Stimulated activated CD8-positive, alpha-beta memory T cell treated with anti-CD3 and anti-CD28 coated beads, Interleukin-15, amount 100 ng/mL, for 48 hours (primary cell): ENCODE measurements at regions not wholly inside any gene's neighbourhood (a gene's known extent, or its start where the extent isn't known, plus 50 kb on each side); places are given as distances from the start of the nearest gene placed in this dataset.
A peak's percentile ranks its signal among the peaks of the same experiment; 100 is the strongest.

Experiments
- DNase-seq, 2 donors: peaks; one replicate each; pipeline ENCODE4 v3.0.0-alpha.2; 2020; ENCODE audit warnings: low read depth in 2 of 2

DNA sequence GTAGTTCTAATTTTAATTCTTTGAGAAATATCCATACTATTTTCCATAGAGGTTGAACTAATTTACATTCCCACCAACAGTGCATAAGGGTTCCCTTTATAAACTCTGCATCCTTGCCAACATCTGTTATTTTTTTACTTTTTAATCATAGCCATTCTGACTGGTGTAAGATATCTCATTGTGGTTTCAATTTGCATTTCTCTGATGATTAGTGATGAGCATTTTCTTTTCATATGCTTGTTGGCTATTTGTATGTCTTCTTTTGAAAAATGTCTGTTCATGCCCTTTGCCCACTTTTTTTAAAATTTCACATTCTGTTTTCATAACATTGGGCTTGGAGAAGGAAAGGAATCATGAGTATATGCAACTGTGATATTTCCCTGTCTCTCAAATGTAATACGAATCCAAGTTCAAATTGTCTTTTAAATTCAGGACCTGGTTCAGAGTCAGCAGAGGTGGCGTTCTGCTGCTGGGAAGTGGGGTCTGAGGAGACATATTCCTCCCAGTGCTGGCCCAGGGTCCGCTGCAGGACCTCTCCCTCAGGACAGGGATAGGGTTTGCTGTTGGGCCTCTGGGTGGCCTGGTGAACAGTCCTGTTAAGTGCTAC, 81.2 kb upstream of the ETV6 start:
- DNase-seq = no peak

DNA sequence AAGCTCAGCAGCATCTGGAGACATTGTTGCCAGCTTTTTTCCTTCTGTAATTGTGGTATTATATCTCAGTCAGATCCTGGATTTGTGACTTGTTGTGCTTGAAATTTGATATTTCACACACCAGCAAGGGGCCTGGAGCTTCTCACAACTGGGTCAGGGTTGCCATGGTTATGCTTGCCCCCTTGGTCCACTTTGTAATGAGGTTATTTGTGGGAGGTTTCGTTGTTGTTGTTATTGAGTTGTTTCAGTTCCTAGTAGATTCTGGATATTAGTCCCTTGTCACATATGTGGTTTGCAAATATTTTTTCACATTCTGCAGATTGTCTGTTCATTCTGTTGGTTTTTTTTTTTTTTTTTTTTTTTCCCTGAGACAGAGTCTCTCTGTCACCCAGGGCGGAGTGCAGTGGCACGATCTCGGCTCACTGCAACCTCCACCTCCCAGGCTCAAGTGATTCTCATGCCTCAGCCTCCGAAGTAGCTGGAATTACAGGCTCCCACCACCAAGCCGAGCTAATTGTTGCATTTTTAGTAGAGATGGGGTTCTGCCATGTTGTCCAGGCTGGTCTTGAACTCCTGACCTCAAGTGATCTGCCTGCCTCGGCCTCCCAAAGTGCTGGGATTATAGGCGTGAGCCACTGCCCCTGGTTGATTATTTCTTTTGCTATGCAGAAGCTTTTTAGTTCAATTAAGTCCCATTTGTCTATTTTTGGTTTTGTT, 80.6 kb upstream of the ETV6 start:
- DNase-seq = no peak

DNA sequence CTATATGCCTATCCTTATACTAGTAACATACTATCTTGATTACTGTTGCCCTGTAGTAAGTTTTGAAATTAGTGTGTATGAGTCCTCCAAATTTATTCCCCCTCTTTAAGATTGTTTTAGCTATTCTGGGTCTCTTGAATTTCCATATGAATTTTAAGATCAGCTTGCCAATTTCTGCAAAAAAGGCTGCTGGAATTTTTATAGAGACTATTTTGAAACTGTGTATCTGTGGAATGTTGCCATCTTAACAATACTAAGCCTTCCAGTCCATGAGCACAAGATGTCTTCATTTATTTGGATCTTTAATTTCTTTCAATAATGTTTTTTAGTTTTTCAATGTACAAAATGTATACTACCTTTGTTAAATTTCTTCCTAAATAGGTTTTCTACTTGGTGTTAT, 79.8 kb upstream of the ETV6 start:
- no peak for DNase-seq

GRCh38 chr12:11573880-11574279, 75.6 kb upstream of the ETV6 start:
- no peak for DNase-seq

DNA sequence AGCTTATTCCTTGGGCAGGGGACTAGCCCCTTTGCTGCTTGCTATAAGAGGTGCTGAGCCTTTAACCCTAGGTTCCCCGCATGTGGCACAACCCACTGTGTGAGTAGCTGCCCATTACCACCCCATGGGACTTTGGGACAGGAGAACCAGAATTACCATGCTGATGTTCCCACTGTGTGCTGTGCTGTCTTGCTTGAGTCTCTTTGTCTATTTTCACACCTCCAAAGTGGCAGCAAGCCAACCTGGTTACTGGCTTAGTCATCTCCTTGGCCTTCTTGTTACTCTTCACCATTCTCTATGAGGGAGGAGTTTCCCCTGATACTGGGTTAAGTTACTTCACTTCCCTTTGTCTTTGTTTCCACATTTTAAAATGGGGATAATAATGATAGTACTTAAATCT, 73.4 kb upstream of the ETV6 start:
- DNase-seq = peak in 1 of 2 donors; percentile 19

- DNase-seq = no peak
These were observed 71.7 kb upstream of the ETV6 start for GRCh38 chr12:11577658-11578260.

DNA sequence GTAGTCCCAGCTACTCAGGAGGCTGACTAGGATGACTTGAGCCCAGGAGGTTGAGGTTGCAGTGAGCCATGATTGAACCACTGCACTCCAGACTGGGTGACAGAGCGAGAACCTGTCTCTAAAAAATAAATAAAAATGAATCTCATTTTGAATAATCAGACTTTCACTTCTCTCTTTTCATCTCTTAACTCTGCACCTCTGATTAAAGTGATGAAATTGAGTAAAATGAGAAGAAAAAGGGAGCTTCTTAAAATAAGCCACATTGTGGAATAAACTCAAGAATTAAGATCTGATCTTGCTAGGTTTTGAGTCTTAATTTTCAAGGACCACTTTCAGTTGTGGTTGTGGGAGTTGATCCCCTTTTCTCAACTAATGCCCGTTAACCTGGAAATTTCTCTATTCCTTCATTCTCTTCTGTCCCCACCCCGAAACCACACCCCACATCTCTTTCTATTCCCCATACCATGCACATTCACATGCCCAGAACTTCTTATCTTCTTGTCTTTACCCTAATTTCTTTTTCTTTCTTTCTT, 70.9 kb upstream of the ETV6 start:
- no peak for DNase-seq

- DNase-seq = no peak
These were observed 69.2 kb upstream of the ETV6 start for GRCh38 chr12:11580125-11580751.

DNA sequence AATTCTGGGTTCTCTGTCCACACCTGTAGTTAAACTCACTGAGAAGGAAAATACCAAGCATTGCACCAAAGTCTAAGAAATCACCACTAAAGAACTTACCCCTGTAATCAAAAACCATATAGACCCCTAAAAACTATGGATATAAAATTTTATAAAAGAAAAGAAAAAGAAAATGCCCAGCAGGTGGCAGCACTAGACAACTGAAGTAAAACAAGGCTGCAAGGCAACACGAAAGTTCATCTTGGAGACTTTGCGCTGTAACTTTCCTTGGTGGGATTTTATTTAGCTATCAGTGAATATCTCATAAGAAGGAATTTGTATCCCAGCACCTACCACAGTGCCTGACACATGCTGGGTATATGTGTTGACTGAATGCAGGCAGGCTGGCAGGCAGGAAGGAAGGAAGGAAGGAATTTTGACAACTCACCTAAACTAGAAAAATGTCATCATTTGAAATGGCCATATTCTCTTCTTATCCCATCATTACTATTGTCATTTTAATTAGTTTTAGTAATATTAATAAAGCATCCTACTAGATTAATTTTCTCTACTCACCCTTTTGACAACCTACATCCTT, 68.2 kb upstream of the ETV6 start:
- peak in 1 of 2 donors; percentile 11 for DNase-seq

- DNase-seq = no peak
These were observed 65.1 kb upstream of the ETV6 start for GRCh38 chr12:11584221-11584855.

DNA sequence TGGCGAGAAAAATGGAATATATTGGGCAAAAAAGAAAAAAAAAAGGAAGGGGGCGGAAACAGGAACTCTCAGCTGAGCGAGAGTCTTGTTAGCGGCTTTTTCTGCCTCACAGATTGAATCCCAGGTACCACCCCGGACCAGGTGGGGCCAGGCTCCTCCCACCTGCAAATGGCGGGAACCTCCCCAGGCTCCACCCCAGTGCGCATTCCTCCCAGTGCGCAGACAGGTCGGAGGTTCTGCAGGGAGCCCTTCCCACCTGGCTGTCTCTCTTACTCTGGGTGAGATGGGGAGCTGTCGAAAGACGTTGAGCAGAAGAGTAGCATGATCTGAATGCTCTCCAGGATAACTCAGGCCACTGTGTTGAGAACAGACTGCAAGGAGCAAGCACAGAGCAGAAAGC, 57.0 kb upstream of the ETV6 start:
- no peak for DNase-seq

GRCh38 chr12:11593013-11593412, 56.5 kb upstream of the ETV6 start:
- no peak for DNase-seq

DNA sequence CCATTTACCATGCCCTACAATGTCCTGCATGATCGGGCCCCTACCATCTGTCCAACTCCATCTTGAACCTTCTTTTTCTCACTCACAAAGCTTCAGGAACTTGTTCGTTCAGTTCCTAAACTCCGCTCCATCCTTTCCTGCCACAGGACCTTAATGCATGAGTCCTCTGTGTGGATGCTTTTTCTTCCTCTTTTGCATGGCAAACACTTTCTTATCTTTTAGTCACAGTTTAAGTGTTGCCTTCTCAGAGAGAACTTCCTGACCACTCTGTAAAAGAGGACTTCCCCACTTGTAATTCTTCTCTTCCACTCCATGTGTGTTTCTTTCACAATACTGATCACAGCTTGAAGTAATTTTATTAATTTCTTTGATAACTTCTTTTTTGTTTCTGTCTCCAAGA, 54.4 kb upstream of the ETV6 start:
- no peak for DNase-seq

DNA sequence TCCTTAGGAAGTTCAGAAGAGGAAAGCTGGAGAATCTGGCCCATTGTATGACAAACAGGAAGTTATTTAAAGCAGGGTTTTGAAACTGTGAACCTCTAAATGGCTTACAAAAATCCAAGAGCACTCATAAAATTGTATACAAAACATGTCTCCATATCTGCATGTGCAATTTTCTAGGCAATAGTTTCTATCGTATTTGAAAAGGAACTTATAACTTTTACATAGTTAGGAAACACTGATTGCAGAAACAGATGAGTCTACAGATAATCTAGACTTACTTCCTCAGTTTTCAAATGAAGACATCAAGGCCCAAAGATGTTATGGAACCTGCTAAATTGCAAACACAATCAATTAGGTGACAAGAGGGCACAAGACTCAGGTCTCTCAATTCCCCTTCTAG, 53.3 kb upstream of the ETV6 start:
- no peak for DNase-seq

- no peak for DNase-seq
These were observed 50.6 kb upstream of the ETV6 start for GRCh38 chr12:11598900-11599299.
